ENCODE measurements at regions not wholly inside any gene's neighbourhood (a gene's known extent, or its start where the extent isn't known, plus 50 kb on each side); places are given as distances from the start of the nearest gene placed in this dataset.

DNA sequence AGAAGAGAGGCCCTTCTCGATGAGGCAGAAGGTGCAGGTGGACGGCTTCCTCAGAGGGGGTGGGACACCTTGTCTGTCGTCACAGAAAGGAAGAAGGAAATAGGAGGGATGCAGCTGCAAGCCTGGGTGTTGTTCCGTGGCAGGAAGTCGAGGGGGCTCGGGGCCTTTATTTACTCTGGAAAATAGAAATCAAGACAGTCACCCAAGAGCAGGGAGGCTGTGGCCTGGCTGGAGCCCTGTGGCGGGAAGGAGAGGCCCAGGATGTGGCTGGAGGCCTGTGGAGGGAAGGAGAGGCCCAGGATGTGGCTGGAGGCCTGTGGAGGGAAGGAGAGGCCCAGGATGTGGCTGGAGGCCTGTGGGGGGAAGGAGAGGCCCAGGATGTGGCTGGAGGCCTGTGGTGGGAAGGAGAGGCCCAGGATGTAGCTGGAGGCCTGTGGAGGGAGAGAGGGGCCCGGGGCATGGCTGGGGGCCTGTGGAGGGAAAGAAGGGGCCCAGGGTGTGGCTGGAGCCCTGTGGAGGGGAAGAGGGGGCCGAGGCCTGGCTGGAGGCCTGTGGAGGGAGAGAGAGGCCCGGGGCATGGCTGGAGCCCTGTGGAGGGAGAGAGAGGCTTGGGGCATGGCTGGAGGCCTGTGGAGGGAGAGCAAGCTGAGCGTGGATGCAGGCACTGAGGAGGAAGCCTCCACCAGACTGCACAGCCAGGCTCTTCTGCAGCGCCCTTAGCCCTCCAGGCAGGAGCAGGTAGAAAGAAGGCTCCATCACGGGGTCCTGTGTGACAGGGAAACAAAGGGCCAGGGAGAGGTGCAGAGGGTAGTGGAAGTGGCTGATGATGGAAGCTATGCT lies 97.3 kb upstream of the SFMBT2 start:
- no peak for DNase-seq (ENCODE audit: low read depth, low spot score)

DNA sequence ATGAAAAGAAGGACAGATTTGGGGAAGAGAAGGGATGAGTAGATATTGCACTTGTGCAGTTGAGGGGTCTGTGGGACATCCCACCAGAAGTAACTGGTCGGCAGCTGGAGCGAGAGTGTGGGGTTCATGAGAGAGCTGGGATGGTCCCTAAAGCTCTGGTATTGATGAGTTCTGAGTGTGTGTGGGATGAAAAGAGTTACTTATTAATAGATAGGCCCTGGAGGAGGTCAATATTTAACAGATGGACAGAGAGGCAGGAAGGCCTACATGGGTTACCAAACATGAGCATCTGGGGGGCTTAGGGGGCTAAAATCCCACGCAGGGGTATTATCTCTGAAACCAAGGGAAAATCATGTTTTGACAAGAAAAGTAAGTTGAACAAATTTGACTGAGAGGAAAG lies 95.7 kb upstream of the SFMBT2 start:
- no peak for DNase-seq (ENCODE audit: low read depth, low spot score)

DNA sequence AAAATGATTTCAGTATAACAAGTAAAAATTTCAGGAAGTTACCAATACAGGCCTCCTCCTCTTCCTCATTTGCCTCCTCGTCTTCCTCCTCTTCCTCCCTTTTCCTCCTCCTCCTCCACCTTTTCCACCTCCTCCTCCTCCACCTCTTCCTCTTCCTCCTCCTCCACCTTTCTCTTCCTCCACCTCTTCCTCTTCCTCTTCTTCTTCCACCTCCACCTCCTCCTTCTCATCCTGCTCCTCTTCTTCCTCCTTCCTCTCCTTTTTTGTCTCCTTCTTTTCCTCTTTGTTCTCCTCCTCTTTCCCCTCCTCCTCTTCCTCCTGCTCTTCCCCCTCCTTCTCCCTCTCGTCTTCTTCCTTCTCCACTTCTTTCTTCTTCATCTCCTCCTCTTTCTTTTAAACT lies 94.4 kb upstream of the SFMBT2 start:
- DNase-seq (ENCODE audit: low read depth, low spot score), result no peak

DNA sequence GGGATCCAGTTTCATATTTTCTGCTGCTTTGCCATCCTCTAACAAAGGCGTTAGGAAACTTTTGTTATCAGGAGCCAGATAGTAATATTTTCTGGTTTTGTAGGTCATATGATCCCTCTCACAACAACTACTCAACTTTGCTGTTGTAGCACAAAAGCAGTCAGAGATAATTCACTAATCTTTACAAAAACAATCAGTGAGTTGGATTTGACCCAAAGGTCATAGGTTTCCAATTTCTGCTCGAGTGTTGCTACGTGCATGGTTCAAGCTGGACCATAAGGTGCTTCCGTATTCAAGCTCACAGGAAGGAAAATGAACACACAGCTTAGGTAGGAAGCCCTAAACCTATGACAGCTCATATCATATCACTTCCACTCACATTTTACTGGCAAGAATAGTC lies 92.4 kb upstream of the SFMBT2 start:
- no peak for DNase-seq (ENCODE audit: low read depth, low spot score)

DNA sequence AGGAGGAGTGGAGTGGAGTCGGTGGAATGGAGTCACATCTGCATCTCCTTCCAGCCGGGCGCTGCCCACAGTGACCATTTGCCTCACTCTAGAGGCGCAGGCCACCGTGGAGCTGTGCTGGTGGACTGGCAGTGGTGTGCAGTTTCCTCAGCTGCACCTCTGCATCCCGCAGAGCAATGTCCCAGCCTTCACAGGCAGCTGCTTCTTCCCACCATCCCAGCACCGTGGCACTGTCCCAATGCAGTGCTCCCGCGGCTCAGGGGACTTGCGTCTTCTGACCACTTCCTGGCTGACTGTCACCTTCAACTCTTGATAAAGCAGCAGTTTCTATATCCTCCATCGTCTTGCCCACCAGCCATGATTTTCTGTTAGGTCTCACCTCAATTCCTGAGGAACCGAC lies 90.3 kb upstream of the SFMBT2 start:
- DNase-seq (ENCODE audit: low read depth, low spot score), result no peak

DNA sequence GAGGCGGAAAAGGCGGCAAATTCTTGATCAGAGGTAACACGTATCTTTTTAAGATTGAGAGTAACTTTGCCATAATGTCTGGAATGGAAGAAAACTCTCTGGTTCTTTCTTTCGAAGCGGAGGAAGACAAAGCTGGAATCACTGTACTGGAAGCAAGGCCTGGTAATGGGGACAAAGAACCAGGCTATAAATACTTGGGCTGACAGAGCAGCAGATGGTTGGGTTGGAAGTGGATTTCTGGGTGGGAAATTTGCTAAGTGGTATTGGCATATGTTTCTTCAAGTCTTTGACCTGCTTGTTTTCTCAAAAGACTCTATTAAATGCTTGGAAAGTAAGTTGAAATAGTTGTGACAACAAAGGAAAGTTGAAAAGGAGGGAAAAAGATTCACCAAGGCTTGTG lies 87.3 kb upstream of the SFMBT2 start:
- no peak for DNase-seq (ENCODE audit: low read depth, low spot score)

DNA sequence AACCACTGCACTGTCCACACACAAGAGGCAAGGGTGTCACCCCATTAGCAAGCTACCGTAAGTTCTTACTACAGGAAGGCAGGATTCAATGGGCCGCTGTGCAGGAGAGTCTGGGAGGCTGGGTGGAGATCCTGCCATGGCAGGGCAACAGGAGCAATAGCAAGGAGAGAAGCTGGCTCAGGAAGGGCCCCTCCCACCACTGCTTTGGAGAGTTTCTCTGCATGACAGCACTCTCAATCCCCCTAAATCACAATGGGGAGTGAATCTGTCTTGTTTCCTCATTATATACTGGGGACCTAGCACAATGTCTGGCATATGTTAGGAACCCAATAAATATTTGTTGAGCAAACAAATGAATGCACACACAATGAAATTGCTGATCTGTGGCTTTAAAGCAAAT lies 83.2 kb upstream of the SFMBT2 start:
- DNase-seq (ENCODE audit: low read depth, low spot score), result no peak

DNA sequence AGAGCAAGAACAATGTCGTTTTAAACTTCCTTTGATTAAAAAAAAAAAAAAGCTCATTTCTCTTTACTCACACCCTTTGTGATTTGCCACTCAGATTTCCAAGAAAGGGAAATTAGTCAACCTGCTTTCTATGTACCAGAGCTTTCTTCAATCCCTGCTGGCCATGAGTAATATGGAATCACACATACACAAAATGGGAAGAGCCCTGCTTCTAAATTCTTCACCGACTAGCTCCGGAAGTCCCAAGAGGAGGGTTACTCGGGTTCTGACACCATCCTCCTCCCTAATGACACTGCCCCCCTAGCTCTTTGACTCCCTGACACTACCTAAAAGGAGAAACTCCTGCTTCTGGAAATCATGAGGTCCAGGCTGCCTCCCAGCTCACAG lies 81.8 kb upstream of the SFMBT2 start:
- DNase-seq (ENCODE audit: low read depth, low spot score), result no peak

DNA sequence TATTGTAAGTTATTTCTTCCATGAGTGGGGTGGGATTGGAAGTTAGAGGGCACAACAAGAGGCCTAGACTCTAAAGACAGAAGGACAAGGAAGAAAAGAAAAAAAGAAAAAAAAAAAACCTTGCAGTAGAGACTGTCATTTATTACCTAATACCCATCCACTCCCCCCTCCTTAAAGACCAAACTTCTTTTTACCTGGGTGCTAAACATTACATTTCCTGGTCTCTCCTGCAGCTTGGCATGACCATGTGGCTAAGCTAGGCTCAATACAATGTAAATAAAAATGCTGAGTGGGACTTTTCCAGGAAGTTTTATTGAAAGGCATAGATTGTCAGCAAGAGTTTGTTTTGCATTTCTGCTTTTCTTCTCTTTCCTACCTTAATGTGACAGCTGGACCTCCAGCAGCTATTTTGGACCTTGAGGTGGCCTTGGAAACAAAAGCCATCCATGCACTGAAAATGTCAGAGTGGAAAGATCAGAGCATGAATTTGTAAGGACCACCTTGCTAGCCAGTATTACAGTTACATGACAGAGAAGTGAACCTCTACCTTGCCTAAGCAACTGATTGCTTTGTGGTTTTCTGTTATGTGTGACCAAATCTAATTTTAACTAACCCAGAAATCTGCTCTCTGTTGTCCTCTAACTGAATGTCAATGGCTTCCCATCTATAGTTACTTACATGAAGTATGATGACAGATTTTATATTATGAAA lies 81.3 kb upstream of the SFMBT2 start:
- no peak for DNase-seq (ENCODE audit: low read depth, low spot score)

DNA sequence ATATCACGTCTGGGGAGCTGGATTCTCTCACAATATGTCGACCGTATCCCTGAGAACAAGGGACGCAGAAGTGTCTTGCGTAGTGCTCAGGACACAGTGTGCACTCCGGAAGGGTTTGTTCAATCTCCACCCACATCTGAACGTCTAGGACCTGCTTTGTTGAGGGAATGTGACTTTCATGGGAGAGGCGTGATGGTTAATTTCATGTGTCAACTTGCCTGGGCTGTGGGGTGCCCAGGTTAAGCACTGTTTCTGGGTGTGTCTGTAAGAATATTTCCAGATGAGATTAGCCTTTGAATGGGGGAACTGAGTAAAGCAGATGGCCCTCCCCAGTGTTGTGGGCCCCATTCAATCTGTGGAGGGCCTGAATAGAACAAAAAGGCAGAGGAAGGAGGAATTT lies 80.4 kb upstream of the SFMBT2 start:
- DNase-seq (ENCODE audit: low read depth, low spot score), result no peak

DNA sequence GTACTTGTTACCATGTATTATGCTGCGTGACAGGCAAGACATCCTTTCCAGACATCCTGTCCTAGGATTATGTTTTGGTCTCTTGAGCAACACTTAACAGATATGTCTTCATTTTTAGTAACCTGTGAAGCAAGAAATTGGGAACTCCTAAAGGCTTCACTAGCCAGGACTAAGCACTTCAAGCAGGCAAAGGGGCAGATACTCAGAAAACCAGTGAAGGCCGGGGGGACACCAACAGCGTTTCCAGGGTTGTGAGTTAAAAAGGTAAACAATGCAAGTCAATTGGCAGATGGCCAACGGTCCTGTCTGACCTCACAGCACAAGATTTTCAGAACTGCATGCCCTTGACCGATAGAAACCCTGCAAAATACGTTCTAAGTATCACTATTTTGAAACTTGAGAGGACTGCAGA lies 77.6 kb upstream of the SFMBT2 start:
- DNase-seq (ENCODE audit: low read depth, low spot score), result no peak

DNA sequence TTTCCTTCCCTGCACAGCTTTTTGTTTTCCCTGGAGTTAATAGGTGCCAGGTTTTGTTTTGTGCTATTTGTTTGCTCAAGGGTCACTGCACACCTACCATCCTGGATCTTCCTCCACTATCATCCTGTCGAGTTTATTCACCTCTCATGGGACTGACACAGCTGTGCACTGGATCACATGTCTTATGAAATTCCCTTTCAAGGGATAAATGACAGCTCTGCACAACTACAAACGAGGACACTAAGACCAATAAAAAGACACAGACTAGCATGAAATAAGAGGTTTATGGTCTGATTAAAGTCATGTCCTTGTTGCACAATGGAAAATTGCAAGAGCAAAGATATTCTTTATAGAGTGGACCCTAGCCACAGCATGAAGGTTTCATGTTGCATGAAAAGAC lies 76.7 kb upstream of the SFMBT2 start:
- no peak for DNase-seq (ENCODE audit: low read depth, low spot score)

DNA sequence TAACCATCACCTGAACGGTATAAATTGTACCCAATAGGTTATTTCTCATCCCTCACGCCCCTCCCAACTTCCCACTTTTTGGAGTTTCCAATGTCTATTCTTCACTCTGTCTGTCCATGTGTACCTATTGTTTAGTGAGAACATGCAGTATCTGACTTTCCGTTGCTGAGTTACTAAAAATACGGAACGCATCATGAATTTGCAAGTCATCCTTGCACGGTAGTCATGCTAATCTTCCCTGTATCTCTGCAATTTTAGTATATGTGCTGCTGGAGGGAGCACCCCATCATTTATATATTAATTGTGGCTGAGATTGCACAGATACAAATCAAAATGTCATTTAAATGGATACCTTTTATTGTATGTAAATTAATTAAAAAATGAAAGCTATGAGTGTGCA lies 75.7 kb upstream of the SFMBT2 start:
- no peak for DNase-seq (ENCODE audit: low read depth, low spot score)

DNA sequence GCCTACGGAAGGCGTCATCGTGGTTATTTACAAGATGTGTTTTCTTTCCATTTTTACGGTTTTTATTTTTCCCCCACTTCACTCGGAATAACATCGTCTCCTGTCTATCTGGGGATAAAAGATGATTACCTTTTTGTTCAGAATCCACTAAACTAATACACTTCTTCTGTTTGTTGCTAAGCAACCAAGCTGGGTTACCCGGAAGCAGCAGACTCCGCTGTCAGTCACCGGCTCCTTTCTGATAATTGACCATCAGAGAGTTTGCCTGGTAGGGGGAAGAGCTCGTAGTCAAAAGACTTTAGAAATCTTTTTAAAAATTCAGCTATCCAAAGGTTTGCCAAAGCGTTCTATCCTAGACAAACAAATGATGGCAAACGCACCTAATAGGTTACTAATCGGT lies 75.0 kb upstream of the SFMBT2 start:
- no peak for DNase-seq (ENCODE audit: low read depth, low spot score)

DNA sequence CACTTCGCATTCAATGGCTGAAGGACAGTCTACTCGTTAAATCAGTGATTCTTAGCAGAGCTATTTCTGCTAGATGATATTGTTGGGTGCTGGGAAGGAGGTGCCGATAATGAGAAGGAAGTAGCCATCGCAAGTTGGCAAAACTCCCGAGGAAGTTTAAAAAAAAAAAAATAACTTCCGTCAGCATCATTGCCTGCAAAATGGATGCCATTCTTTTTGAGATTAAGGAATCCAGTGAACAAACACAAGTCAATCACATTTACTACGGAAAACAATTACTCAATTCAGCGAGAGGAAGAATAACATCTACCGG lies 74.4 kb upstream of the SFMBT2 start:
- DNase-seq (ENCODE audit: low read depth, low spot score), result no peak

DNA sequence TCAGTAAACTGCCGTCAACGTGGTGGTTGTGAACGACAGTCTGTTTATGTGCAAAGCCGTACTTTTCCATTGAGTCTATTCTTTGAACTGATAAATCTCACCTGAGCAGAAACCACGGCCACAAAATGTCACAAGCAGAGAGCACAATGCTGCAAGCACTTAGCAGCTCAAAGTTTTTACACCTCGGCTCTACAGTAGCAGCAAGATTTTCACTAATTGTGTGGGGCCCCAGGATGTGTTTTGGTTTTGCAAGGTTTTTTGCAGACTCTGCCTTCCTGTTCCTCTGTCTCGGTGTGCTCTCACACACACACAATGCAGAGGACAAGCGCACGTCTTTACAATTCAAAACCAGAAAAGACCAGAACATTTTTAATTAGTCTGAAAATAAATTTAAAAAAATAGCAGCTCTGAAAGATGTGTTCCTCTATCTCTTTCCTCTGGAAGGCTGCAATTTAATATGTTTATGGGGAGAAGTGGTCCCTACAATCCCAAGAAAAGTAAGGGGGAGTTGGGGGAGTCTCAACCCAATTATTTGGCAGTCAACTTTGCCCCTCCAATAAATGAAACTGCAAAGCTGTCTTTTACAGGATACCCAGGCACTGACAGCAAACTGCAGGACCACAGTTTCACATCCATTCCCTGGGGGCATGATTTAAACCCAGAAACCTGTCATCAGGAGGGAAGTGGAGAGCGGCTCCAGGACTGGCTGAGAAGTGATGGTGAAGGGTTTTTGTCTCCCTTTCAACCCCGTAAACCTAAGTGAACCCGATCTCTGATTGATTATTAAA lies 73.8 kb upstream of the SFMBT2 start:
- DNase-seq (ENCODE audit: low read depth, low spot score), result peak; percentile 11

DNA sequence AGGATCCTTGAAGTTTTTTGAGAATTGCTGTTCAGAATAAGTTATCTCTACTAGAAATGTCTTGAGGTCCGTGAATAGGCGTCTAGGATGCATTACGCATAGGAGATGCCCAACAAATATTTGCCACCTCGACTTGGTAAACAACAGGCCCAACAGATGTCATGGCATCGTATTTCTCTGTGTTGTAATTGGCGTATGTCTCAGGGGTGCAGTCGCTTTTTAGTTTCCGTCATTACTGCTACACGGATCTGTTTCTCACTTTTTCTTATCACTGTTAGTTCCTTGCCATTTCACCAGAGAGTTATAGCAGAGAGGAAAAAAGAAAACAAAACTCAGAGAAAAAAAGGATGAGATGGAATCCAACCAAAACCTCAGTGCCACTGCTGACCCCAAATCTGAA lies 73.0 kb upstream of the SFMBT2 start:
- DNase-seq (ENCODE audit: low read depth, low spot score), result no peak

DNA sequence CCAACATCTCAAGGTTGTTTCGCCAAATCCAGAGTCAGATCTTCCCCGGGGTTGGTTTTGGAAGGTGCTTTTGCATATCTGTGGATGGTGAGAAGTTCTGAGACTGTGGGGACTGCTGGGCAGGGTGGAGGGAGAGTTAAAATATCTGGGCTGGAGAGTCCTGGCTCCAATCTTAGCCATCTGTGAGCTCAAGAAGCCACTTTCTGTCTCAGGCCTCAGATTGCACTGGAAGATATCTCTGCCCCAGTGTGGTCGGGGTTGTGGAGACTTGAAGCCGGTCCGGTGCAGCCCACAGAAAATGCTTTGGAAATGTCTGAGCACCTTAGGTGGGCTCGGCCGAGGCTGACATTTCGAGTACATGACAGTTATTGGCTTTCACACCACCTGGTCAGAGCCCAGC lies 72.2 kb upstream of the SFMBT2 start:
- DNase-seq (ENCODE audit: low read depth, low spot score), result no peak

DNA sequence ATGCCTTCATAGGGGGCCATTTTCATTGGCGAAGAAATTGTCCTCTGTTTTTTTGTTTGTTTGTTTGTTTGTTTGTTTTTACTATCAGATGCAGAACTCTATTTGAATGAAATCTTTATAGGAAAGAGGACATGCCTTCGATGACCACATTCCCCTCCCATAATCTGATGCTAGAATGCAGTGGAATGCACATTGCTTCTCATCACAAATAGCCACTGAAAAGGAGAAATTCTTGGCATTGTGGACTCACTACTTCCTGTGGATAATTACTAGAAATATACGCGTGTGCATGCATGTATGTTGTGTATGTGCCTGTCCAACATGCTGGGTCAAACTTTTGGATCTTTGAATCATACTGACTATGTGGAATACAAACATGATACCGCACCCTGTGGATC lies 70.5 kb upstream of the SFMBT2 start:
- DNase-seq (ENCODE audit: low read depth, low spot score), result no peak

DNA sequence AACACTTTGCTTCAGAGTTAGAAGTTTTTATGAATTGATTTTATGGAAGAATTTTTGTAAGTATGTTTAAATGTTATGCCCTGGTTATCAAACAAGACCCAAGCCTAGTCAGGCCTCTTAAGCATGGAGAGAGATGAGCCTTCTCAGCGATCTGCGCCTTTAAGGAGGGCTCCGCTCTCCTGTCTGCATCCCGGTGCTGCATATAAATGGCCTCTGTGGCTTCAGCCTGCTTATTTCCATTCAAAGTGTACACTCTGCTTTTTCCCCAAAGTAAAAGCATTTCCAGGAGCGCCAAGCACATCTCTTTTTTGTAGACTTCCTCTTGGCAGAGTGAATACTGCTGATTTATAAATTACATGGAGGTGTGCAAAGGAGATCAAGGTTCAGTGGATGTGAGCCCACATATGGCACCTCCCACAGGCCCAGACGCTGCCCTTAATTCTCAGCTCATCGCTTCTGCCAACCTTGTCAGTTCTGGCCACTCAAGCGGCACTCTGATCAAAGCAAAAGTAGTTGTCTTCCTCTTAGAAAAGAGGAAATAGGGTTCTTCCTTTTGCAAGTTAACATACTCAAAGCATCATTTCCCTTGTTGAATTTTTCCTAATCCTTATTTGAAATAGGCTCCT lies 70.0 kb upstream of the SFMBT2 start:
- no peak for DNase-seq (ENCODE audit: low read depth, low spot score)

DNA sequence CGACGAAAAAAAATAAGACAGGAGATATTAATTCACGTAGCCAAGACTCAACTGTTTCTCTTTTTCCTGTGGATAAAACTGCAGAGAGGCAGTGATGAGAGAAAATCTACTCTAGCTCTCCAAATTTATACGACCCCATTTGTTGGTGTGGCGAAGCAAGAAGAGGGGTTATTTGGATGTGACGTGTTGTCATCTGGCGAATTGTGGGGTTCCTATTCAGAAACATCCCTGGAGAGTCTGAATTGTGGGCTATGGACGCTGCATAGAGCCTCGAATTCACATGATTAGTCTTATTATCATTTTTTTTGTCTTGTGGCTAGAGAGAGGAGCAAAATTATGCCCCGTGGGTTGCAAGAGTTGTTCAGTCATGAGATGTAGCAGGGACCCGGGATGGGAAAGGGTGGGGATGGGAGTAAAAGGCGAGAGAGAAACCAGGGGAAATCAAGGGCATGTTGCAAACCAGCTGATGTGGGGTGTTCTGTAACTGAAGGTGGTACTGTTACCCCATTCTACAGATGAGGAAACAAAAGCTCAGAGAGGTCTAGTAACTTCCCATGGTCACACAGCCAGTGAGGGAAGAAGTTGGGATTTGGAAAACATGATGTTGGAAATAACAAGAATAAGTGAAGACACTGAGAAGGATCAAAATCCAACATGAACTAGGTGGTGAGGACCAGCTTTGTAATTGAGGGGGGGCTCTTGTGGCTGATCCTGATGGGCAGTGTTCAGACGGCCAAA lies 69.2 kb upstream of the SFMBT2 start:
- DNase-seq (ENCODE audit: low read depth, low spot score), result no peak
